NCI-H1436 (cell line): ENCODE measurements at regions not wholly inside any gene's neighbourhood (a gene's known extent, or its start where the extent isn't known, plus 50 kb on each side); places are given as distances from the start of the nearest gene placed in this dataset.
A peak's percentile ranks its signal among the peaks of the same experiment; 100 is the strongest.
"Not testable (repeated sequence)": the region's sequence is repeated elsewhere in the genome, so short reads cannot be mapped to it uniquely, and the experiment has no call there.

Source experiments
- DNase-seq: peaks from one replicate; lab custom pipeline; 2025; lab: John Stamatoyannopoulos, UW

- no peak for DNase-seq
Observed at GRCh38 chr3:174540116-174540908, 318.8 kb upstream of the NAALADL2 start.

- DNase-seq: no peak
Observed at GRCh38 chr3:174541708-174542315, 317.3 kb upstream of the NAALADL2 start.

- no peak for DNase-seq
Observed at GRCh38 chr3:174547801-174548435, 311.2 kb upstream of the NAALADL2 start.

GRCh38 chr3:174548841-174549623 lies 310.1 kb upstream of the NAALADL2 start:
- DNase-seq: no peak

- DNase-seq: no peak
Observed at GRCh38 chr3:174581558-174581957, 277.6 kb upstream of the NAALADL2 start.

GRCh38 chr3:174583396-174583795 lies 275.7 kb upstream of the NAALADL2 start:
- DNase-seq: peak; percentile 85

- DNase-seq: not testable (repeated sequence)
Observed at GRCh38 chr3:174587137-174587536, 272.0 kb upstream of the NAALADL2 start.

- no peak for DNase-seq
Observed at GRCh38 chr3:174596447-174596982, 262.6 kb upstream of the NAALADL2 start.

- DNase-seq: no peak
Observed at GRCh38 chr3:174598885-174599439, 260.2 kb upstream of the NAALADL2 start.

GRCh38 chr3:174613173-174613572 lies 246.0 kb upstream of the NAALADL2 start:
- DNase-seq: no peak

- peak; percentile 64 for DNase-seq
Observed at GRCh38 chr3:174614036-174614435, 245.1 kb upstream of the NAALADL2 start.

- no peak for DNase-seq
Observed at GRCh38 chr3:174618368-174619080, 240.6 kb upstream of the NAALADL2 start.

- no peak for DNase-seq
Observed at GRCh38 chr3:174619239-174619638, 239.9 kb upstream of the NAALADL2 start.

- DNase-seq: no peak
Observed at GRCh38 chr3:174620138-174620537, 239.0 kb upstream of the NAALADL2 start.

- DNase-seq: no peak
Observed at GRCh38 chr3:174620855-174621472, 238.2 kb upstream of the NAALADL2 start.

- no peak for DNase-seq
Observed at GRCh38 chr3:174633342-174633741, 225.8 kb upstream of the NAALADL2 start.

- DNase-seq: no peak
Observed at GRCh38 chr3:174636451-174636850, 222.7 kb upstream of the NAALADL2 start.

- no peak for DNase-seq
Observed at GRCh38 chr3:174639406-174639805, 219.7 kb upstream of the NAALADL2 start.

- no peak for DNase-seq
Observed at GRCh38 chr3:174639970-174640369, 219.2 kb upstream of the NAALADL2 start.

GRCh38 chr3:174640932-174641331 lies 218.2 kb upstream of the NAALADL2 start:
- DNase-seq: no peak

GRCh38 chr3:174644287-174644686 lies 214.8 kb upstream of the NAALADL2 start:
- no peak for DNase-seq
